Upper lobe of left lung (tissue), 6 donors: ENCODE measurements at regions not wholly inside any gene's neighbourhood (a gene's known extent, or its start where the extent isn't known, plus 50 kb on each side); places are given as distances from the start of the nearest gene placed in this dataset.

Experiments
- ATAC-seq, 2 donors: fragments of 200-7000 bp; cut with Tn5 transposase; one replicate each; pipeline ENCODE4 v1.9.1; 2022; ENCODE audit warnings: mild to moderate bottlenecking in 2 of 2, moderate library complexity in 2 of 2; ENCODE audit not compliant: low FRiP score in 2 of 2
- DNase-seq, 2 donors: peaks; one replicate each; pipeline ENCODE4 v3.0.0-alpha.2; 2019 to 2020
- H3K27ac ChIP-seq, 4 donors: fragments of 200-600 bp; sonication (generic); one replicate each; pipeline ENCODE4 v1.5.1; 2016 to 2019
- H3K27me3 ChIP-seq, 4 donors: fragments of 200-600 bp; sonication (generic); one replicate each; pipeline ENCODE4 v1.5.1; 2017 to 2019
- H3K36me3 ChIP-seq, 4 donors: fragments of 200-600 bp; sonication (generic); one replicate each; pipeline ENCODE4 v1.5.1; 2016 to 2019
- H3K4me1 ChIP-seq, 4 donors: fragments of 200-600 bp; sonication (generic); one replicate each; pipeline ENCODE4 v1.5.1; 2018 to 2019
- H3K4me3 ChIP-seq, 4 donors: fragments of 200-600 bp; sonication (generic); one replicate each; pipeline ENCODE4 v1.5.1; 2017 to 2019; ENCODE audit warnings: mild to moderate bottlenecking in 2 of 4, moderate library complexity in 1 of 4
- H3K9me3 ChIP-seq, 4 donors: fragments of 200-600 bp; sonication (generic); one replicate each; pipeline ENCODE4 v1.5.1; 2018 to 2019
- EP300 ChIP-seq, 4 donors: sonication (generic); formaldehyde crosslinking; IDR thresholded peaks; one replicate each; pipeline ENCODE4 v1.5.1; 2017; ENCODE audit warnings: antibody characterized with exemption in 4 of 4, control low read depth in 2 of 4
- POLR2A ChIP-seq, 4 donors: fragments of 450-650 bp; IDR thresholded peaks; one replicate each; pipeline ENCODE4 v1.5.1; 2016 to 2017; ENCODE audit warnings: antibody characterized with exemption in 4 of 4, mild to moderate bottlenecking in 2 of 4
- POLR2AphosphoS5 ChIP-seq, 2 donors: sonication (generic); formaldehyde crosslinking; IDR thresholded peaks; one replicate each; pipeline ENCODE4 v1.5.1; 2017; ENCODE audit warnings: antibody characterized with exemption in 2 of 2
- WGBS, 2 donors: methylation state at CpG; one replicate each; pipeline ENCODE4 v1.1.5; 2017 to 2018; 5-methylcytosine and 5-hydroxymethylcytosine counted together
- TF ChIP-seq, protein P1 (sequence below), 6 experiments: fragments of 450-650 bp in 4 of 6; fragments of 200-600 bp in 2 of 6; sonication (generic) in 2 of 6; IDR thresholded peaks; one replicate each; pipeline ENCODE4 v1.5.1; 2016 to 2019; ENCODE audit warnings: antibody characterized with exemption in 6 of 6
- donor health status: DM: no; HTN: no; CAD: no; lungs with moderate emphysema.
- donor health status: DM: no; HTN: yes; CAD: no; lungs with severe emphysema.

DNA sequence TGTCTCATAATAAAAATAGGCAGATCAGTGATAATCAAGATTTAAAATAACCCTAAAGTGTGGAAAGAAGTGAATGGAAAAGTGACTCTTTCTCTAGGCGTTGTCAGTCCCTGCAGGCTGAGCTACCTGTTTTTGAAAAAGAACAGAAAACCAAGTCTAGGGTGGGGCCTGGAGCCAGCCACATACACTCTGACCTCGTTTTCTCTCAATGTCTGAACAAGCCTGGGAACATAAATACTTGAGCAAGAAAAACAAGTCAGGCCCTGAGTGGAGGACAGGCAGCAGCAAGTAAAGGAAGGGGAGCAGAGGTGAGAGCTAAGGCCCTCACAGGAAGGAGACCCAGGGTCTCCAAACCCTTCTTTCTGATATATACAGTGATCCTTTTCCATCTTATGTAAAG, 91.7 kb upstream of the HPF1 start:
- WGBS, 2 donors = 45 to 69% methylated on average over 2 of the region's 2 CpGs
- no peaks in the 10 kb centered on the region for H3K9me3 ChIP-seq
- no peak overlapping the region for H3K4me3 ChIP-seq
- no peak for DNase-seq
- H3K36me3 ChIP-seq = no peaks in the 10 kb centered on the region
- no peak for ATAC-seq
- no peak overlapping the region for H3K27ac ChIP-seq
- no peak for TF ChIP-seq POLR2AphosphoS5 (IDR thresholded peaks at IDR 0.05)
- TF ChIP-seq POLR2A (IDR thresholded peaks at IDR 0.05) = no peak
- H3K4me1 ChIP-seq = no peaks in the 10 kb centered on the region
- no peaks in the 10 kb centered on the region for H3K27me3 ChIP-seq

DNA sequence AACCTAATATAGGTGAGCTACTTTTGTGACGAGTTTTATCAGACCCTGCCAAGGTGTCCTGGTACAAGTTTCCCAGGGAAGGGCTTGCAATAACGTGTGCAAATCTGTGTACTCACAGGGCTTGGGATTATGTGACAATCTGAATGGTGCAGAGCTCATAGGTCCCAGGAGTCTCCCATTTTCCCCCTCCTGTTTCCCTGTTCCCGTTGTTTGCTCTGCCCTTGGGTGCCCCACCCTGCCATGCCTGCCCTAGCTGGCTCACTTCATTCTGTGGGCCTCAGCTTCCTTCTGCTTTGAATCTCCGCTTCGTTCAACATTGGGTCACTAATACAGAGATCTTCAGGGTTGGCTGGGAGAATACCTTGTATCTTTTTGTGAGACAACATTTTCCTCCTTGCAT, 90.3 kb upstream of the HPF1 start:
- no peaks in the 10 kb centered on the region for H3K36me3 ChIP-seq
- H3K4me3 ChIP-seq = no peak overlapping the region
- ATAC-seq (no peak), DNase-seq (no peak)
- H3K27ac ChIP-seq = no peak overlapping the region
- H3K27me3 ChIP-seq = no peaks in the 10 kb centered on the region
- no peaks in the 10 kb centered on the region for H3K4me1 ChIP-seq
- WGBS, 2 donors = 56 to 61% methylated on average over 5 of the region's 5 CpGs
- TF ChIP-seq, protein P1, sequence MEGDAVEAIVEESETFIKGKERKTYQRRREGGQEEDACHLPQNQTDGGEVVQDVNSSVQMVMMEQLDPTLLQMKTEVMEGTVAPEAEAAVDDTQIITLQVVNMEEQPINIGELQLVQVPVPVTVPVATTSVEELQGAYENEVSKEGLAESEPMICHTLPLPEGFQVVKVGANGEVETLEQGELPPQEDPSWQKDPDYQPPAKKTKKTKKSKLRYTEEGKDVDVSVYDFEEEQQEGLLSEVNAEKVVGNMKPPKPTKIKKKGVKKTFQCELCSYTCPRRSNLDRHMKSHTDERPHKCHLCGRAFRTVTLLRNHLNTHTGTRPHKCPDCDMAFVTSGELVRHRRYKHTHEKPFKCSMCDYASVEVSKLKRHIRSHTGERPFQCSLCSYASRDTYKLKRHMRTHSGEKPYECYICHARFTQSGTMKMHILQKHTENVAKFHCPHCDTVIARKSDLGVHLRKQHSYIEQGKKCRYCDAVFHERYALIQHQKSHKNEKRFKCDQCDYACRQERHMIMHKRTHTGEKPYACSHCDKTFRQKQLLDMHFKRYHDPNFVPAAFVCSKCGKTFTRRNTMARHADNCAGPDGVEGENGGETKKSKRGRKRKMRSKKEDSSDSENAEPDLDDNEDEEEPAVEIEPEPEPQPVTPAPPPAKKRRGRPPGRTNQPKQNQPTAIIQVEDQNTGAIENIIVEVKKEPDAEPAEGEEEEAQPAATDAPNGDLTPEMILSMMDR (IDR thresholded peaks at IDR 0.05) = no peak
- no peak for TF ChIP-seq POLR2AphosphoS5 (IDR thresholded peaks at IDR 0.05)
- TF ChIP-seq POLR2A (IDR thresholded peaks at IDR 0.05) = no peak
- no peak for TF ChIP-seq EP300 (IDR thresholded peaks at IDR 0.05)
- H3K9me3 ChIP-seq = no peaks in the 10 kb centered on the region

DNA sequence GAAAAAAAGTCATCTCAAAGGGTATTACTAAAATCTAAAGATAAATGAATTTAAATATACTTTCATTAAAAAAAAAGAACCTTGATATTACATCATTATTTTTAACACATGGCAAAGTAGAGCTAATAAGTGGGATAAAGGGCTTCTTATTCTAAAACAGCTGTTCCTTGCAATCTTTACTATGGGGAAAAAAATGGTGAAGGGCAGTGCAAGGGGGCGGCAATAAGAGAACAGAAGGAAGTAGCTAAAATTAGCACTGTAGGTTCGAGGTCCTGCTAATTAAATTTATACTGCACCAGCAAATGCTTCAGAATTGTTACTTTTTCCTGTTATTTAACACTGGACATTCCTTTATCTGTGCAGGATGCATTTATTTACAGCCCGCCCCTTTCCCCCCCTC, 89.4 kb upstream of the HPF1 start:
- H3K4me3 ChIP-seq = no peak overlapping the region
- no peak for DNase-seq
- H3K4me1 ChIP-seq = no peaks in the 10 kb centered on the region
- H3K36me3 ChIP-seq = no peaks in the 10 kb centered on the region
- H3K9me3 ChIP-seq = no peaks in the 10 kb centered on the region
- no peak overlapping the region for H3K27ac ChIP-seq
- WGBS, 2 donors = 47 to 49% methylated on average over 3 of the region's 3 CpGs
- H3K27me3 ChIP-seq = no peaks in the 10 kb centered on the region
- no peak for ATAC-seq
- TF ChIP-seq EP300 (IDR thresholded peaks at IDR 0.05) (no peak), POLR2AphosphoS5 (IDR thresholded peaks at IDR 0.05) (no peak), POLR2A (IDR thresholded peaks at IDR 0.05) (no peak)
- TF ChIP-seq, protein P1 (IDR thresholded peaks at IDR 0.05) = no peak

DNA sequence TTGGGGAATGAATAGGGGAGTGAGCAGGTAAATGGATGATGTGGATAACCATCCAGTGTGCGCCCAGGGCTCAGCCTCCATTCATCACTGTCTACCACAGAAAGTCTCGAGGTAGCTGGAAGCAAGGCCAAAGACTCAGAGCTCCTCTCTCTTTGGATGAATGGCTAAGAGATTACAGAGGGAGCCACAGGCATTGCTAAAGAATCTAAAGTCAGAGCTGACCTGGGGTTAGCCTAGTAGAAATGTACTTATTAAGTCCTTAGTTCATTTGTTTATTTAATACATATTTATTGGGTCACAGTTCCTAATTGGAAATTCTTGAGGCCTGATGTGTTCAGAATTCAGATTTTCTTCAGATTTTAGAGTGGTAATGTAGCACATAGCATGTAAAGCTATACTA, 88.7 kb upstream of the HPF1 start:
- no peaks in the 10 kb centered on the region for H3K9me3 ChIP-seq
- 73 to 76% methylated on average over 2 of the region's 2 CpGs for WGBS, 2 donors
- no peaks in the 10 kb centered on the region for H3K4me1 ChIP-seq
- H3K4me3 ChIP-seq = no peak overlapping the region
- ATAC-seq (no peak), DNase-seq (no peak)
- TF ChIP-seq, protein P1 (IDR thresholded peaks at IDR 0.05) = no peak
- TF ChIP-seq EP300 (IDR thresholded peaks at IDR 0.05) (no peak), POLR2AphosphoS5 (IDR thresholded peaks at IDR 0.05) (no peak), POLR2A (IDR thresholded peaks at IDR 0.05) (no peak)
- H3K36me3 ChIP-seq = no peaks in the 10 kb centered on the region
- no peaks in the 10 kb centered on the region for H3K27me3 ChIP-seq
- H3K27ac ChIP-seq = no peak overlapping the region

- Histone ChIP-seq H3K27ac (no peak overlapping the region), H3K4me3 (no peak overlapping the region), H3K4me1 (no peaks in the 10 kb centered on the region), H3K9me3 (no peaks in the 10 kb centered on the region), H3K27me3 (no peaks in the 10 kb centered on the region), H3K36me3 (no peaks in the 10 kb centered on the region)
- ATAC-seq (no peak), DNase-seq (no peak)
- no peak for TF ChIP-seq EP300 (IDR thresholded peaks at IDR 0.05)
- no peak for TF ChIP-seq POLR2A (IDR thresholded peaks at IDR 0.05)
- TF ChIP-seq, protein P1 (IDR thresholded peaks at IDR 0.05) = no peak
- no peak for TF ChIP-seq POLR2AphosphoS5 (IDR thresholded peaks at IDR 0.05)
- 91 to 92% methylated on average over 3 of the region's 3 CpGs for WGBS, 2 donors
Observed at GRCh38 chr4:169841776-169842175, 84.0 kb upstream of the HPF1 start.
